ENCODE measurements at regions not wholly inside any gene's neighbourhood (a gene's known extent, or its start where the extent isn't known, plus 50 kb on each side); places are given as distances from the start of the nearest gene placed in this dataset.
A peak's percentile ranks its signal among the peaks of the same experiment; 100 is the strongest.

- DNase-seq (ENCODE audit: low spot score) = no peak
- TF ChIP-seq CTCF (IDR thresholded peaks at IDR 0.05; ENCODE audit: extremely low read depth, insufficient read depth, missing control alignments) = no peak
- in situ Hi-C loops (cut with MboI; ENCODE audit: low pct_unique_long_range_greater_than_20kb, low sequenced_read_pairs, unreplicated experiment) = no loop called here
Observed at GRCh38 chr11:32325187-32325586, 110.2 kb downstream of the WT1 start.

- no peak for TF ChIP-seq CTCF (IDR thresholded peaks at IDR 0.05; ENCODE audit: extremely low read depth, insufficient read depth, missing control alignments)
- in situ Hi-C loops (cut with MboI; ENCODE audit: low pct_unique_long_range_greater_than_20kb, low sequenced_read_pairs, unreplicated experiment) = no loop called here
Observed at GRCh38 chr11:32325725-32326124, 109.6 kb downstream of the WT1 start.

GRCh38 chr11:32326522-32326921 lies 108.8 kb downstream of the WT1 start:
- in situ Hi-C loops (cut with MboI; ENCODE audit: low pct_unique_long_range_greater_than_20kb, low sequenced_read_pairs, unreplicated experiment) = no loop called here
- no peak for DNase-seq (ENCODE audit: low spot score)
- TF ChIP-seq CTCF (IDR thresholded peaks at IDR 0.05; ENCODE audit: extremely low read depth, insufficient read depth, missing control alignments) = no peak

More at GRCh38 chr11:32325725-32326124, 109.6 kb downstream of the WT1 start:
- no peak for DNase-seq (ENCODE audit: low spot score)

GRCh38 chr11:32328392-32328791 lies 106.9 kb downstream of the WT1 start:
- no peak for DNase-seq (ENCODE audit: low spot score)
- no peak for TF ChIP-seq CTCF (IDR thresholded peaks at IDR 0.05; ENCODE audit: extremely low read depth, insufficient read depth, missing control alignments)
- in situ Hi-C loops (cut with MboI; ENCODE audit: low pct_unique_long_range_greater_than_20kb, low sequenced_read_pairs, unreplicated experiment) = no loop called here

GRCh38 chr11:32331098-32331497 lies 104.2 kb downstream of the WT1 start:
- in situ Hi-C loops (cut with MboI; ENCODE audit: low pct_unique_long_range_greater_than_20kb, low sequenced_read_pairs, unreplicated experiment) = no loop called here
- no peak for DNase-seq (ENCODE audit: low spot score)
- no peak for TF ChIP-seq CTCF (IDR thresholded peaks at IDR 0.05; ENCODE audit: extremely low read depth, insufficient read depth, missing control alignments)

- in situ Hi-C loops (cut with MboI; ENCODE audit: low pct_unique_long_range_greater_than_20kb, low sequenced_read_pairs, unreplicated experiment) = no loop called here
- no peak for TF ChIP-seq CTCF (IDR thresholded peaks at IDR 0.05; ENCODE audit: extremely low read depth, insufficient read depth, missing control alignments)
- peak; percentile 34 for DNase-seq (ENCODE audit: low spot score)
Observed at GRCh38 chr11:32331792-32332191, 103.5 kb downstream of the WT1 start.

- no peak for TF ChIP-seq CTCF (IDR thresholded peaks at IDR 0.05; ENCODE audit: extremely low read depth, insufficient read depth, missing control alignments)
- no peak for DNase-seq (ENCODE audit: low spot score)
- in situ Hi-C loops (cut with MboI; ENCODE audit: low pct_unique_long_range_greater_than_20kb, low sequenced_read_pairs, unreplicated experiment) = no loop called here
Observed at GRCh38 chr11:32332990-32333319, 102.4 kb downstream of the WT1 start.

All from GM13977 (cell line).